ENCODE measurements at regions not wholly inside any gene's neighbourhood (a gene's known extent, or its start where the extent isn't known, plus 50 kb on each side); places are given as distances from the start of the nearest gene placed in this dataset.

DNA sequence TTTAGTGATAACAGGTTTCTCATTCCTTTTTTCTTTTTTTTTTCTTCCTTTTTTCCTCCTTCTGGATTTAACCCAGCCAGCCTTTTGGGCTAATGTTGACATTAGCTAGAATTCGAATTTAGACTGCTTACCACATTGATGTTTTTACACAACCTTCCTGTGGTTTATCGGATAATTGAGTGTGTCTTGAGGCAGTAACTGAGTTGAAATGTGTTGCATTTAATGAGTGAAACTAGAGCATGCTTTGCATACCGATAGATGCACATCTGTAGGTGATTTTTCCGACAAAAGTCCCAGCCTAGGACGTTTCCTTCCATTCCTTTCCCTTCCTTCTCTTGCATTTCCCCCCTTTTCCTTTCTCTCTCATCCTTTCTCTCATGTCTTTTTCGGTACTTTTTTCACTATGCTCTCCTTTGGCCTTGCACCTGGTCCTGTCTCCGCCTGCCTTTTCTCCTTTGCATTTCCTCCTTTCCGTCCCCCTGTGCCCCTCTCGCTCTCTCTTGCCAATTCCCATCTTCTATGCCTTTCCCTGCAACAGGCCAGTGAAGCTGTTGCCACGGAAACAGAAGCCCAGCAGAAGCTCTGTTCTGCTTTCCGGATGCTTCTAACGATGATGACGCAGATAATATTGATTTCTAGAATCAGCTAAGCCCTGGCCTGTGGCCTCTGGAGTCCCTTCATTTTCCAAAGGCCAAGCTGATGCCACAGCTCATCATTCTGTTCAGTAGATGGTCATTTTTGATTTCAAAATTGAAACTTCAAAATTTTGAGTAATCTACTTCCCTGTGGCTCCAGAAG is 76.1 kb downstream of the SLC25A47 start (continued):
- TF ChIP-seq, protein P1, sequence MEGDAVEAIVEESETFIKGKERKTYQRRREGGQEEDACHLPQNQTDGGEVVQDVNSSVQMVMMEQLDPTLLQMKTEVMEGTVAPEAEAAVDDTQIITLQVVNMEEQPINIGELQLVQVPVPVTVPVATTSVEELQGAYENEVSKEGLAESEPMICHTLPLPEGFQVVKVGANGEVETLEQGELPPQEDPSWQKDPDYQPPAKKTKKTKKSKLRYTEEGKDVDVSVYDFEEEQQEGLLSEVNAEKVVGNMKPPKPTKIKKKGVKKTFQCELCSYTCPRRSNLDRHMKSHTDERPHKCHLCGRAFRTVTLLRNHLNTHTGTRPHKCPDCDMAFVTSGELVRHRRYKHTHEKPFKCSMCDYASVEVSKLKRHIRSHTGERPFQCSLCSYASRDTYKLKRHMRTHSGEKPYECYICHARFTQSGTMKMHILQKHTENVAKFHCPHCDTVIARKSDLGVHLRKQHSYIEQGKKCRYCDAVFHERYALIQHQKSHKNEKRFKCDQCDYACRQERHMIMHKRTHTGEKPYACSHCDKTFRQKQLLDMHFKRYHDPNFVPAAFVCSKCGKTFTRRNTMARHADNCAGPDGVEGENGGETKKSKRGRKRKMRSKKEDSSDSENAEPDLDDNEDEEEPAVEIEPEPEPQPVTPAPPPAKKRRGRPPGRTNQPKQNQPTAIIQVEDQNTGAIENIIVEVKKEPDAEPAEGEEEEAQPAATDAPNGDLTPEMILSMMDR (IDR thresholded peaks at IDR 0.05; ENCODE audit: control extremely low read depth in 1 of 3, insufficient read depth in 1 of 3, low read depth in 1 of 3, low read length in 3 of 3): no peak
- TF ChIP-seq SP2 (IDR thresholded peaks at IDR 0.05; ENCODE audit: low read length): no peak
- no peak for TF ChIP-seq YY1 (IDR thresholded peaks at IDR 0.05; ENCODE audit: low read depth, low read length)

Data from H1 (cell line).